DND-41 (cell line): ENCODE measurements at regions not wholly inside any gene's neighbourhood (a gene's known extent, or its start where the extent isn't known, plus 50 kb on each side); places are given as distances from the start of the nearest gene placed in this dataset.

ENCODE experiments used
- EZH2 ChIP-seq: IDR thresholded peaks from 3 replicates; pipeline ENCODE4 v1.6.1; 2012; ENCODE audit warnings: borderline replicate concordance, low read depth, mild to moderate bottlenecking, moderate library complexity, low read length, inconsistent platforms; ENCODE audit not compliant: severe bottlenecking
- TF ChIP-seq, protein P1 (sequence below): IDR thresholded peaks from 2 replicates; pipeline ENCODE4 v1.5.1; 2012; ENCODE audit warnings: borderline replicate concordance, low read length, moderate library complexity, mild to moderate bottlenecking; ENCODE audit not compliant: poor library complexity, severe bottlenecking; ENCODE audit errors: extremely low read depth

GRCh38 chr4:187436251-187436650 lies 559.3 kb upstream of the ZFP42 start:
- TF ChIP-seq, protein P1, sequence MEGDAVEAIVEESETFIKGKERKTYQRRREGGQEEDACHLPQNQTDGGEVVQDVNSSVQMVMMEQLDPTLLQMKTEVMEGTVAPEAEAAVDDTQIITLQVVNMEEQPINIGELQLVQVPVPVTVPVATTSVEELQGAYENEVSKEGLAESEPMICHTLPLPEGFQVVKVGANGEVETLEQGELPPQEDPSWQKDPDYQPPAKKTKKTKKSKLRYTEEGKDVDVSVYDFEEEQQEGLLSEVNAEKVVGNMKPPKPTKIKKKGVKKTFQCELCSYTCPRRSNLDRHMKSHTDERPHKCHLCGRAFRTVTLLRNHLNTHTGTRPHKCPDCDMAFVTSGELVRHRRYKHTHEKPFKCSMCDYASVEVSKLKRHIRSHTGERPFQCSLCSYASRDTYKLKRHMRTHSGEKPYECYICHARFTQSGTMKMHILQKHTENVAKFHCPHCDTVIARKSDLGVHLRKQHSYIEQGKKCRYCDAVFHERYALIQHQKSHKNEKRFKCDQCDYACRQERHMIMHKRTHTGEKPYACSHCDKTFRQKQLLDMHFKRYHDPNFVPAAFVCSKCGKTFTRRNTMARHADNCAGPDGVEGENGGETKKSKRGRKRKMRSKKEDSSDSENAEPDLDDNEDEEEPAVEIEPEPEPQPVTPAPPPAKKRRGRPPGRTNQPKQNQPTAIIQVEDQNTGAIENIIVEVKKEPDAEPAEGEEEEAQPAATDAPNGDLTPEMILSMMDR: no peak
- no peak for TF ChIP-seq EZH2
